ENCODE measurements at regions not wholly inside any gene's neighbourhood (a gene's known extent, or its start where the extent isn't known, plus 50 kb on each side); places are given as distances from the start of the nearest gene placed in this dataset.

- DNase-seq (ENCODE audit: low read depth in 3 of 3, low spot score in 2 of 3): no peak
Measured at GRCh38 chrX:126886997-126887396, 67.5 kb downstream of the PRR32 start.

GRCh38 chrX:126900937-126901336 lies 81.4 kb downstream of the PRR32 start:
- no peak for DNase-seq (ENCODE audit: low read depth in 3 of 3, low spot score in 2 of 3)

GRCh38 chrX:126929071-126929470 lies 109.5 kb downstream of the PRR32 start:
- no peak for DNase-seq (ENCODE audit: low read depth in 3 of 3, low spot score in 2 of 3)

GRCh38 chrX:126967225-126967624 lies 147.7 kb downstream of the PRR32 start:
- DNase-seq (ENCODE audit: low read depth in 3 of 3, low spot score in 2 of 3): no peak

GRCh38 chrX:126982158-126982557 lies 162.6 kb downstream of the PRR32 start:
- DNase-seq (ENCODE audit: low read depth in 3 of 3, low spot score in 2 of 3): no peak

DNA sequence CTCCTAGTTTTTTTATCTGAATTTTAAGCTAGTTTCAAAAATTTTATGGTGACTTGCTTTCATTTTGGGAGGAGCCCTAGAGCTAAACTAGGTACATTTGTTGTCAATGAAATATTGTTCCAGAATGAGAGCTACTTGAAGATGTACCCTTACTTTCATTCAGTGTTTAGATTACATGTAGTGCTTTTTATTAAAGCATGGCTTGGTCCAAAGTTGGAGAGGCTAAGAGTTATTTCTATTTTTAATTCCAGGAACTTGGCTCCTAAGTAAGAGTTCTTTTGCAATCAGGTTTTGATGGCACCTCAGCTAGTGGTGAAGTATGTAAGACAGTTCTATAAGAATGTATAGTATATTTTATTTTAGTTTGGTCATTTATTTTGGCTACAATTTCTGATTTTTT lies 165.5 kb downstream of the PRR32 start:
- DNase-seq (ENCODE audit: low read depth in 3 of 3, low spot score in 2 of 3): no peak

DNA sequence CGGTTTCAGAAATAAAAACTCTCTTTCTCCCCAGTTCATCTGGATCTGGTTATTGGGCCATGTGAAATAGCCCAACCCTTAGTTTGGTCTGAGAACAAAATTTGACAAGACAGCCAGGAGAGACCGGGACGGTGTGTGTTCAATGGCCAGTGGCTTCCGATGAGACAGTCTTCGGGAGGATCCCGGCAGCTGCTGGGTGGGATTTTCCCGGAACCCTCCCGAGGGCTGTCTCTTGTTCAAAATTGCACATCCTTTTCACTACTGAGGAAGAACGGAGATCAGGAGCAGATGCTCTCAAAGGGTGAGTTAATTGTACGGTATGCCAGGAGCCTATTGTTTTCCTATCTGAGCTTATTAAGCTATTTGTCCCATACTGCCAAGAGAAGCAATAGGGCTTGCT lies 166.5 kb downstream of the PRR32 start:
- no peak for DNase-seq (ENCODE audit: low read depth in 3 of 3, low spot score in 2 of 3)

- DNase-seq (ENCODE audit: low read depth in 3 of 3, low spot score in 2 of 3): peak in 1 of 3 donors; percentile 3
Measured at GRCh38 chrX:126994032-126994600, 174.6 kb downstream of the PRR32 start.

- no peak for DNase-seq (ENCODE audit: low read depth in 3 of 3, low spot score in 2 of 3)
Measured at GRCh38 chrX:127011629-127012028, 192.1 kb downstream of the PRR32 start.

- DNase-seq (ENCODE audit: low read depth in 3 of 3, low spot score in 2 of 3): no peak
Measured at GRCh38 chrX:127025013-127025412, 205.5 kb downstream of the PRR32 start.

GRCh38 chrX:127030016-127030748 lies 210.7 kb downstream of the PRR32 start:
- no peak for DNase-seq (ENCODE audit: low read depth in 3 of 3, low spot score in 2 of 3)

GRCh38 chrX:127037159-127037558 lies 217.6 kb downstream of the PRR32 start:
- DNase-seq (ENCODE audit: low read depth in 3 of 3, low spot score in 2 of 3): no peak

DNA sequence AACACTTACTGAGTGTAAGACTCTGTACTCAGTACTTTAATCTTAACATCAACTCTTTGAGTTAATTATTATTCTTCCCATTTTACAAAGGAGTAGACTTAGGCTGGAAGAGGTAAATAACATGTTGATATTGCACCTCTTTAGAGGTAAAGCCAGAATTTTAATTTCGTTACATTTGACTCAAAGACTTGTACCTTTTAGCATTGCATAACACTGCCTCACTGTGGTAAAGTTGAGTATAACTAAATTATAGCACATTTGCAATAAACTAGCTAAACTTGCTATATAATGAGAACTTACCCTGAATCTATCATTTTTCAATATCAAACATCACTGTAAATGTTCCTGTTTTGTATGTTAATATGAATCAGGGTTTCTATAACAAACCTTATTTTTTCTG lies 218.5 kb downstream of the PRR32 start:
- DNase-seq (ENCODE audit: low read depth in 3 of 3, low spot score in 2 of 3): peak in 1 of 3 donors; percentile 1

DNA sequence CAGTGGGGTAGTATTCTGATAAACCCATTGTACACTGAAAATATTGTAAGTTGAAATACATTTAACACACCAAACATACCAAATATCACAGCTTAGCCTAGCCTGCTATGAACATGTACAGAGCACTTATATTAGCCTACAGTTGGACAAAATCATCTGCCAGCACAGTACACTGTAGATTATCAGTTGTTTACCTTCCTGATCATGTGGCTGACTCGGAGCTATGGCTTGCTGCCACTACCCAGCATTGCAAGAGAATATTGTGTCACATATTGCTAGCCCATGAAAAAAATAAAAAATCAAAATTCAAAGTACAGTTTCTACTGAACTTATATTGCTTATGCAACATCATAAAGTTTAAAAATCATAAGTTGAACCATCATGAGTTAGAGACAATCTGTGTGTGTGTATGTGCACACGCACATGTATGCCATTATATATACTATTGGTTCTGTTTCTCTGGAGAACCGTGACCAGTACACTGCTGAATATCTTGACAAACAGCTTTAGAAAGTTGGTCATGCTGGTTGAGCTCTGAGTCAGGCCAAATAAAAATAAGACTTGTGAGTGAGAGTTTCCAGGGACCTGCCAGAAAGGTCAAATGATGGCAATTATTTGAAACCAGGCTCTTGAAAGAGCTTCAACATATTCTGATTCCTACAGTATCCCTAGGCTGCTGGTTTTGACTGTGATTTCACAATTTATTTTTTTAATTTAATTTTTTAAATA lies 238.5 kb downstream of the PRR32 start:
- DNase-seq (ENCODE audit: low read depth in 3 of 3, low spot score in 2 of 3): no peak

- DNase-seq (ENCODE audit: low read depth in 3 of 3, low spot score in 2 of 3): no peak
Measured at GRCh38 chrX:127085939-127086338, 266.4 kb downstream of the PRR32 start.

- no peak for DNase-seq (ENCODE audit: low read depth in 3 of 3, low spot score in 2 of 3)
Measured at GRCh38 chrX:127112726-127113125, 293.2 kb downstream of the PRR32 start.

- no peak for DNase-seq (ENCODE audit: low read depth in 3 of 3, low spot score in 2 of 3)
Measured at GRCh38 chrX:127124871-127125270, 305.3 kb downstream of the PRR32 start.

- no peak for DNase-seq (ENCODE audit: low read depth in 3 of 3, low spot score in 2 of 3)
Measured at GRCh38 chrX:127128282-127128681, 308.8 kb downstream of the PRR32 start.

GRCh38 chrX:127129510-127129909 lies 310.0 kb downstream of the PRR32 start:
- DNase-seq (ENCODE audit: low read depth in 3 of 3, low spot score in 2 of 3): no peak

GRCh38 chrX:127138218-127138617 lies 318.7 kb downstream of the PRR32 start:
- no peak for DNase-seq (ENCODE audit: low read depth in 3 of 3, low spot score in 2 of 3)

GRCh38 chrX:127177966-127178365 lies 358.4 kb downstream of the PRR32 start:
- DNase-seq (ENCODE audit: low read depth in 3 of 3, low spot score in 2 of 3): no peak

DNA sequence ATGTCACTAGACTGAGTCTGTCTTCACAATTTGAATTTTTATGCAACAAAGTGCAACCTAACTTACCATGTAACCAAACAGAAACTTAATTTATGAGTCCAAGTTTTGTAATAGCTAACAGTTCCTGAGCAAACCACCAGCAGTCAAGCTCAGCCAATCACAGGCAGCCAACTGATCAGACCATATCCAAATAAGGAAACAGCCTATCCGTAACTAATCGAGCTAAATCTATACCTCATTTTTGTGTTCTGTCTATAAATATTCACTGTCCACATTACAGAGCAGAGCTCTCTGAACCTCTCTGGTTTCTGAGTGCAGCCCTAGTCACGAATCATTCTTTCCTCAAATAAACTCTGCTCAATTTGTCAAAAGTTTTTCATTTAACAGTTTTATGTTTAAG lies 367.6 kb downstream of the PRR32 start:
- no peak for DNase-seq (ENCODE audit: low read depth in 3 of 3, low spot score in 2 of 3)

Measured in right renal cortex interstitium (tissue), 3 donors.